Astrocyte (in vitro differentiated cells and primary cell): ENCODE measurements at regions not wholly inside any gene's neighbourhood (a gene's known extent, or its start where the extent isn't known, plus 50 kb on each side); places are given as distances from the start of the nearest gene placed in this dataset.

Experiments
- DNase-seq: peaks from one replicate; pipeline ENCODE4 v3.0.0-alpha.2; 2010; ENCODE audit warnings: low read depth
- FAIRE-seq: peaks from 2 replicates; lab custom pipeline; 2011; peaks lifted over from hg19 to GRCh38; lab: Jason Lieb, UNC
- H2AFZ ChIP-seq: 2 replicates; pipeline ENCODE4 v1.6.0; 2012; ENCODE audit warnings: low read depth, low read length, inconsistent platforms
- H3K27ac ChIP-seq: 2 replicates; pipeline ENCODE4 v1.5.1; 2011; ENCODE audit warnings: low read depth, low read length, inconsistent platforms
- H3K27me3 ChIP-seq: 2 replicates; pipeline ENCODE4 v1.6.0; 2011; ENCODE audit warnings: low read length, inconsistent platforms; ENCODE audit not compliant: insufficient read depth
- H3K36me3 ChIP-seq: 2 replicates; pipeline ENCODE4 v1.5.1; 2011; ENCODE audit warnings: low read length, inconsistent platforms; ENCODE audit not compliant: insufficient read depth
- H3K4me1 ChIP-seq: 2 replicates; pipeline ENCODE4 v1.5.1; 2011; ENCODE audit warnings: low read length, inconsistent platforms; ENCODE audit not compliant: insufficient read depth
- H3K4me2 ChIP-seq: 2 replicates; pipeline ENCODE4 v1.6.0; 2012; ENCODE audit warnings: low read length, inconsistent platforms
- H3K4me3 ChIP-seq: 2 replicates; pipeline ENCODE4 v1.5.1; 2011; ENCODE audit warnings: low read depth, mild to moderate bottlenecking, low read length, inconsistent platforms; ENCODE audit not compliant: insufficient read depth
- H3K79me2 ChIP-seq: 2 replicates; pipeline ENCODE4 v1.6.0; 2012; ENCODE audit warnings: mild to moderate bottlenecking, low read length, inconsistent platforms; ENCODE audit not compliant: insufficient read depth
- H3K9ac ChIP-seq: 2 replicates; pipeline ENCODE4 v1.6.0; 2012; ENCODE audit warnings: mild to moderate bottlenecking, low read length, inconsistent platforms
- H3K9me3 ChIP-seq: 2 replicates; pipeline ENCODE4 v1.5.1; 2012; ENCODE audit warnings: low read depth, mild to moderate bottlenecking, low read length, inconsistent platforms; ENCODE audit not compliant: insufficient read depth
- H4K20me1 ChIP-seq: 2 replicates; pipeline ENCODE4 v1.6.0; 2012; ENCODE audit warnings: low read length, inconsistent platforms; ENCODE audit not compliant: insufficient read depth
- H3K27ac Mint-ChIP-seq: one replicate; pipeline ENCODE4 v1.8.0; 2021; ENCODE audit warnings: mild to moderate bottlenecking, mixed read lengths; ENCODE audit not compliant: unreplicated experiment
- H3K27me3 Mint-ChIP-seq: one replicate; pipeline ENCODE4 v1.8.0; 2021; ENCODE audit warnings: low read depth, mixed read lengths; ENCODE audit not compliant: unreplicated experiment
- H3K36me3 Mint-ChIP-seq: one replicate; pipeline ENCODE4 v1.8.0; 2021; ENCODE audit warnings: low read depth, mixed read lengths; ENCODE audit not compliant: unreplicated experiment
- H3K4me1 Mint-ChIP-seq: one replicate; pipeline ENCODE4 v1.8.0; 2021; ENCODE audit warnings: low read depth, mixed read lengths; ENCODE audit not compliant: unreplicated experiment
- H3K4me3 Mint-ChIP-seq: one replicate; pipeline ENCODE4 v1.8.0; 2021; ENCODE audit warnings: mild to moderate bottlenecking, moderate library complexity, mixed read lengths; ENCODE audit not compliant: unreplicated experiment
- H3K9me3 Mint-ChIP-seq: one replicate; pipeline ENCODE4 v1.8.0; 2021; ENCODE audit warnings: mild to moderate bottlenecking, mixed read lengths; ENCODE audit not compliant: unreplicated experiment
- EZH2 ChIP-seq: IDR thresholded peaks from 2 replicates; pipeline ENCODE4 v1.6.1; 2012; ENCODE audit warnings: mild to moderate bottlenecking, low read length, inconsistent platforms; ENCODE audit not compliant: insufficient read depth
- TF ChIP-seq, protein P1 (sequence below): IDR thresholded peaks from 2 replicates; pipeline ENCODE4 v1.5.1; 2011; ENCODE audit warnings: low read depth, mild to moderate bottlenecking, inconsistent platforms, low read length, moderate library complexity; ENCODE audit not compliant: insufficient read depth

DNA sequence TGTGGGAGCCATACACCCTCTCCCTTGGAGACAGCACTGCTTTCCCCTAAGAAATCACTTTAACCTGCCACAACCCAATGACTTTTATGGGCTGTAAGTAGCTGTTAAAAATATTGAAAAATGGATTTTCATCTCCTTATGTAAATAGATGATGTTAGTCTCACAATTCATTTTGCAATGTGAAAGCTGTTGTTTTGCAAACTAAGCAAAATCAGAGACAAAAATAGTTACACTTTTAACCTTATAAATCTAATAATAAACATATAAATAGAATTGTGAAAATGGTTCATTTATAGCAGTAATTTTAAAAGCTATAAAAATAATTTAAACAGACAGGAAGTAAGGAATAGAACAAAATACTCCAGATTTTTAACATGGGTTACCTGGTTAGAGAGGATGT lies 268.8 kb upstream of the MAGI2 start:
- Histone ChIP-seq H3K27ac (no peak overlapping the region), H3K79me2 (no peaks in the 10 kb centered on the region), H2AFZ (no peak overlapping the region), H3K9me3 (no peaks in the 10 kb centered on the region), H3K36me3 (no peaks in the 10 kb centered on the region), H4K20me1 (no peaks in the 10 kb centered on the region), H3K4me2 (no peak overlapping the region), H3K9ac (no peak overlapping the region), H3K27me3 (no peaks in the 10 kb centered on the region), H3K4me3 (no peak overlapping the region), H3K4me1 (no peaks in the 10 kb centered on the region)
- Mint-ChIP-seq H3K9me3 (no peaks in the 10 kb centered on the region), H3K36me3 (no peaks in the 10 kb centered on the region), H3K27me3 (no peaks in the 10 kb centered on the region), H3K4me3 (no peak overlapping the region), H3K4me1 (no peaks in the 10 kb centered on the region), H3K27ac (no peak overlapping the region)
- FAIRE-seq (no peak), DNase-seq (no peak)
- TF ChIP-seq, protein P1, sequence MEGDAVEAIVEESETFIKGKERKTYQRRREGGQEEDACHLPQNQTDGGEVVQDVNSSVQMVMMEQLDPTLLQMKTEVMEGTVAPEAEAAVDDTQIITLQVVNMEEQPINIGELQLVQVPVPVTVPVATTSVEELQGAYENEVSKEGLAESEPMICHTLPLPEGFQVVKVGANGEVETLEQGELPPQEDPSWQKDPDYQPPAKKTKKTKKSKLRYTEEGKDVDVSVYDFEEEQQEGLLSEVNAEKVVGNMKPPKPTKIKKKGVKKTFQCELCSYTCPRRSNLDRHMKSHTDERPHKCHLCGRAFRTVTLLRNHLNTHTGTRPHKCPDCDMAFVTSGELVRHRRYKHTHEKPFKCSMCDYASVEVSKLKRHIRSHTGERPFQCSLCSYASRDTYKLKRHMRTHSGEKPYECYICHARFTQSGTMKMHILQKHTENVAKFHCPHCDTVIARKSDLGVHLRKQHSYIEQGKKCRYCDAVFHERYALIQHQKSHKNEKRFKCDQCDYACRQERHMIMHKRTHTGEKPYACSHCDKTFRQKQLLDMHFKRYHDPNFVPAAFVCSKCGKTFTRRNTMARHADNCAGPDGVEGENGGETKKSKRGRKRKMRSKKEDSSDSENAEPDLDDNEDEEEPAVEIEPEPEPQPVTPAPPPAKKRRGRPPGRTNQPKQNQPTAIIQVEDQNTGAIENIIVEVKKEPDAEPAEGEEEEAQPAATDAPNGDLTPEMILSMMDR = no peak
- no peak for TF ChIP-seq EZH2

DNA sequence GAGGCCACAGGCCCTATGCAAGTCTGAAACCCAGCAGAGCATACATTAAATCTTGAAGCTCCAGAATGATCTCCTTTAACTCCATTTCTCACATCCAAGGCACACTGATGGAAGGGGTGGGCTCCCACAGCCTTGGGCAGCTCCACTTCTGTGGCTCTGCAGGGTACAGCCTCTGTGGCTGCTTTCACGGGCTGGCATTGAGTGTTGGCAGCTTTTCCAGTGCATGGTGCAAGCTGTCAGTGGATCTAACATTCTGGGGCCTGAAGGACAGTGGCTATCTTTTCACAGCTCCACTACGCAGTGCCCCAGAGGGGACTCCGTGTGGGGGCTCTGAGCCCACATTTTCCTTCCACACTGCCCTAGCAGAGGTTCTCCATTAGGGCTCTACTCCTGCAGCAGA lies 265.7 kb upstream of the MAGI2 start:
- H3K4me1 Mint-ChIP-seq = no peaks in the 10 kb centered on the region
- no peaks in the 10 kb centered on the region for H3K36me3 Mint-ChIP-seq
- Histone ChIP-seq H3K4me3 (no peak overlapping the region), H3K9ac (no peak overlapping the region), H3K36me3 (no peaks in the 10 kb centered on the region), H4K20me1 (no peaks in the 10 kb centered on the region), H3K27me3 (no peaks in the 10 kb centered on the region), H3K4me2 (no peak overlapping the region), H2AFZ (no peak overlapping the region), H3K9me3 (no peaks in the 10 kb centered on the region), H3K4me1 (no peaks in the 10 kb centered on the region), H3K27ac (no peak overlapping the region), H3K79me2 (no peaks in the 10 kb centered on the region)
- H3K9me3 Mint-ChIP-seq = no peaks in the 10 kb centered on the region
- TF ChIP-seq, protein P1 = no peak
- TF ChIP-seq EZH2 = no peak
- no peak for FAIRE-seq
- no peak overlapping the region for H3K4me3 Mint-ChIP-seq
- no peak overlapping the region for H3K27ac Mint-ChIP-seq
- no peaks in the 10 kb centered on the region for H3K27me3 Mint-ChIP-seq
- no peak for DNase-seq

DNA sequence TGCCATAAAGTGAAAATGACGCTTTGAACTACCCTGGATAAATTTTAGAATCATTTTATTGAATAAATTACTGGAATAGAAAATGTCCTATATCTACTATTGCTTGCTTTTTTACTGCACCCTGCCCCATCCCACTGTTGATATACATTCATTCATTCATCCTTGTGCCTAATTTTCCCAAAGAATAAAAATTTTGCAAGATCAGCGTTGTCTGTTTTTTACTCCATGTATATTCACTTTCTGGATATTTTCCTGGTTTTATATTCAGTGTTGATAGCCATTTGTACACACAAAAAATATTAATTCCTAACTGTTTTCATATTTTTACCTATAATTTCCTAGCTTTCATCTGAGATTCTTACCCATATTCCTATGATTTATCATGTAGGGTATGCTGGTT lies 262.9 kb upstream of the MAGI2 start:
- H3K79me2 ChIP-seq = no peaks in the 10 kb centered on the region
- no peaks in the 10 kb centered on the region for H3K9me3 ChIP-seq
- FAIRE-seq = no peak
- H3K4me1 Mint-ChIP-seq = no peaks in the 10 kb centered on the region
- H3K36me3 ChIP-seq = no peaks in the 10 kb centered on the region
- no peaks in the 10 kb centered on the region for H3K9me3 Mint-ChIP-seq
- H3K9ac ChIP-seq = no peak overlapping the region
- H3K4me3 Mint-ChIP-seq = no peak overlapping the region
- no peaks in the 10 kb centered on the region for H3K27me3 ChIP-seq
- H3K27ac Mint-ChIP-seq = no peak overlapping the region
- no peak overlapping the region for H2AFZ ChIP-seq
- H3K36me3 Mint-ChIP-seq = no peaks in the 10 kb centered on the region
- no peaks in the 10 kb centered on the region for H3K27me3 Mint-ChIP-seq
- no peak overlapping the region for H3K27ac ChIP-seq
- H3K4me3 ChIP-seq = no peak overlapping the region
- TF ChIP-seq, protein P1 = no peak
- no peak for TF ChIP-seq EZH2
- H4K20me1 ChIP-seq = no peaks in the 10 kb centered on the region
- no peak overlapping the region for H3K4me2 ChIP-seq
- no peaks in the 10 kb centered on the region for H3K4me1 ChIP-seq
- DNase-seq = no peak
